K562 (cell line): ENCODE measurements at regions not wholly inside any gene's neighbourhood (a gene's known extent, or its start where the extent isn't known, plus 50 kb on each side); places are given as distances from the start of the nearest gene placed in this dataset.

Experiments used
- ATAC-seq: fragments of 200-7000 bp; cut with Tn5 transposase; 3 replicates; pipeline ENCODE4 v1.9.1; 2020; ENCODE audit warnings: moderate library complexity
- BruUV-seq: library from RNA; stranded (reverse); fragments of 400-500 nt; replicated peaks from 2 replicates; lab custom pipeline; 2021; lab: Mats Ljungman, UMichigan
- CTCF ChIA-PET: fragments of 300-600 bp; formaldehyde crosslinking; extraction: SDS; loops from one replicate; lab custom pipeline; 2021; ENCODE audit warnings: low intra/inter-chr PET ratio; lab: Yijun Ruan, JAX
- POLR2A ChIA-PET: fragments of 300-600, 350-650 bp; sonication (Branson Sonifier 250); formaldehyde crosslinking; extraction: SDS; loops from one replicate; lab custom pipeline; 2021; ENCODE audit warnings: antibody characterized with exemption, inconsistent platforms; lab: Yijun Ruan, JAX
- DNase-seq, 4 experiments: peaks; one replicate each; pipeline versions ENCODE4 v3.0.0 to v3.0.0-alpha.2; 2011 to 2018; ENCODE audit warnings: low spot score in 3 of 4, mixed read lengths in 3 of 4; ENCODE audit errors: extremely low read depth in 1 of 4
- FAIRE-seq: peaks from 2 replicates; lab custom pipeline; 2011; peaks lifted over from hg19 to GRCh38; lab: Jason Lieb, UNC
- H2AFZ ChIP-seq: 2 replicates; pipeline ENCODE4 v1.6.0; 2011; ENCODE audit warnings: low read depth, low read length, control low read depth, inconsistent platforms
- H3K27ac ChIP-seq: fragments of 200-600 bp; 3 replicates; pipeline ENCODE4 v1.8.0; 2011; ENCODE audit warnings: low read depth, mild to moderate bottlenecking, control low read depth, inconsistent platforms, low read length, moderate library complexity, mixed read lengths; ENCODE audit errors: extremely low read depth
- H3K27me3 ChIP-seq, 2 experiments: fragments of 300-600 bp in 1 of 2; 2 replicates in 1 of 2; 3 replicates in 1 of 2; pipeline versions ENCODE4 v1.6.0 to v1.8.0; 2011; ENCODE audit warnings: inconsistent platforms in 2 of 2, low read length in 2 of 2, mild to moderate bottlenecking in 1 of 2, mixed read lengths in 1 of 2, moderate library complexity in 1 of 2; ENCODE audit not compliant: control insufficient read depth in 2 of 2, insufficient read depth in 2 of 2
- H3K36me3 ChIP-seq: fragments of 300-600 bp; 3 replicates; pipeline ENCODE4 v1.8.0; 2011; ENCODE audit warnings: mild to moderate bottlenecking, low read length, inconsistent platforms; ENCODE audit not compliant: control insufficient read depth, insufficient read depth
- H3K4me1 ChIP-seq, 2 experiments: fragments of 200-600 bp in 1 of 2; replicated peaks in 1 of 2; 2 replicates in 1 of 2; 3 replicates in 1 of 2; pipeline versions ENCODE4 v1.5.1 to v1.8.0; 2011; ENCODE audit warnings: inconsistent platforms in 2 of 2, low read length in 2 of 2, mild to moderate bottlenecking in 1 of 2, mixed read lengths in 1 of 2, moderate library complexity in 1 of 2; ENCODE audit not compliant: control insufficient read depth in 2 of 2, insufficient read depth in 2 of 2
- H3K4me2 ChIP-seq: 2 replicates; pipeline ENCODE4 v1.6.1; 2011; ENCODE audit warnings: low read length, control low read depth, inconsistent platforms, mixed read lengths; ENCODE audit not compliant: insufficient read depth
- H3K4me3 ChIP-seq: fragments of 200-600 bp; sonication (generic), shearing (Covaris generic); 2 replicates; pipeline ENCODE4 v1.5.1; 2016; ENCODE audit warnings: control low read depth, inconsistent platforms
- H3K79me2 ChIP-seq: fragments of 200-600 bp; 3 replicates; pipeline ENCODE4 v1.8.0; 2011; ENCODE audit warnings: low read length, inconsistent platforms; ENCODE audit not compliant: control insufficient read depth, insufficient read depth
- H3K9ac ChIP-seq, 2 experiments: 2 replicates each; pipeline versions ENCODE4 v1.6.0 to v1.6.1; 2011; ENCODE audit warnings: low read depth in 2 of 2, low read length in 2 of 2, control low read depth in 1 of 2, inconsistent platforms in 1 of 2, mild to moderate bottlenecking in 1 of 2, mixed read lengths in 1 of 2; ENCODE audit not compliant: insufficient read depth in 1 of 2
- H3K9me1 ChIP-seq: one replicate; pipeline ENCODE4 v1.6.0; 2011; ENCODE audit warnings: inconsistent platforms, mild to moderate bottlenecking, low read length, moderate library complexity; ENCODE audit not compliant: control insufficient read depth, insufficient read depth
- H3K9me3 ChIP-seq: replicated peaks from 2 replicates; pipeline ENCODE4 v1.5.1; 2011; ENCODE audit warnings: low read depth, low read length, inconsistent platforms; ENCODE audit not compliant: control insufficient read depth, insufficient read depth
- H4K20me1 ChIP-seq: replicated peaks from 2 replicates; pipeline ENCODE4 v1.6.1; 2011; ENCODE audit warnings: low read length, inconsistent platforms, mixed read lengths; ENCODE audit not compliant: control insufficient read depth, insufficient read depth
- SETDB1 ChIP-seq: IDR thresholded peaks from one replicate; pipeline ENCODE4 v1.6.1; 2012; ENCODE audit warnings: low read length, control low read depth, inconsistent platforms
- ZBTB43 ChIP-seq: sonication (generic); formaldehyde crosslinking; IDR thresholded peaks from 2 replicates; pipeline ENCODE4 v1.8.0; 2023; ENCODE audit warnings: mild to moderate bottlenecking, missing genetic modification reagents
- ZNF24 ChIP-seq: fragments of 450-650 bp; IDR thresholded peaks from 2 replicates; pipeline ENCODE4 v1.6.1; 2016
- WGBS: fragments of 100-300 bp; shearing (Covaris generic); methylation state at CpG from one replicate; pipeline ENCODE4 v1.1.6; 2016; ENCODE audit warnings: low coverage, mixed read lengths; ENCODE audit not compliant: insufficient coverage; ENCODE audit errors: missing lambda C conversion rate; 5-methylcytosine and 5-hydroxymethylcytosine counted together
- in situ Hi-C: fragments of 300-500 bp; cut with MboI; formaldehyde crosslinking; loops from 4 replicates; pipeline ENCODE4 v1.15.0; 2018; ENCODE audit warnings: inconsistent platforms, mixed read lengths
- intact Hi-C: fragments of 100-400 bp; cut with micrococcal nuclease; formaldehyde crosslinking; loops from 2 replicates; pipeline ENCODE4 v1.14.2; 2022
- TF ChIP-seq, protein P1 (sequence below), 3 experiments: fragments of 200-800 bp in 1 of 3; sonication (Bioruptor generic) in 1 of 3; sonication (generic) in 1 of 3; formaldehyde crosslinking in 1 of 3; IDR thresholded peaks; 2 replicates each; pipeline versions ENCODE4 v1.6.1 to v1.8.0; 2016 to 2022; ENCODE audit warnings: mild to moderate bottlenecking in 2 of 3, missing compliant biosample characterization in 2 of 3, missing genetic modification characterization in 2 of 3, missing genetic modification reagents in 1 of 3
- TF ChIP-seq, protein P2 (sequence below): IDR thresholded peaks from 2 replicates; pipeline ENCODE4 v1.6.1; 2011; ENCODE audit warnings: borderline replicate concordance, low read depth, mild to moderate bottlenecking, moderate library complexity, low read length; ENCODE audit not compliant: insufficient read depth, poor library complexity, severe bottlenecking

- TF ChIP-seq, protein P1, sequence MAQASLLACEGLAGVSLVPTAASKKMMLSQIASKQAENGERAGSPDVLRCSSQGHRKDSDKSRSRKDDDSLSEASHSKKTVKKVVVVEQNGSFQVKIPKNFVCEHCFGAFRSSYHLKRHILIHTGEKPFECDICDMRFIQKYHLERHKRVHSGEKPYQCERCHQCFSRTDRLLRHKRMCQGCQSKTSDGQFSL (CRISPR knock-in tag; IDR thresholded peaks at IDR 0.05): no peak
- TF ChIP-seq, protein P1 (tag; IDR thresholded peaks at IDR 0.05): no peak
- no peak for TF ChIP-seq ZNF24
- H4K20me1 ChIP-seq: no peaks in the 10 kb centered on the region
- ChIA-PET POLR2A (no interaction called here), CTCF (no interaction called here)
- in situ Hi-C loops (no loop called here), intact Hi-C loops (no loop called here)
- no peaks in the 10 kb centered on the region for H3K27me3 ChIP-seq
- no peak for FAIRE-seq
- no peak overlapping the region for H3K27ac ChIP-seq
- H3K4me1 ChIP-seq: no peaks in the 10 kb centered on the region
- H3K9me1 ChIP-seq: no peaks in the 10 kb centered on the region
- no peak overlapping the region for H3K4me2 ChIP-seq
- no peak overlapping the region for H3K9ac ChIP-seq
- no peak overlapping the region for H3K4me3 ChIP-seq
- 0 out of 2 replicates have a peak, but pooled peaks cover 2% of the 10 kb centered on the region for H3K9me3 ChIP-seq
- H2AFZ ChIP-seq: no peak overlapping the region
- BruUV-seq: no TSS peak
- no peaks in the 10 kb centered on the region for H3K36me3 ChIP-seq
- 3% methylated on average over 2 of the region's 2 CpGs for WGBS
- no peaks in the 10 kb centered on the region for H3K79me2 ChIP-seq
- DNase-seq: no peak
- no peak for ATAC-seq
Observed at GRCh38 chr6:55101157-55101556, 73.2 kb upstream of the HCRTR2 start.

DNA sequence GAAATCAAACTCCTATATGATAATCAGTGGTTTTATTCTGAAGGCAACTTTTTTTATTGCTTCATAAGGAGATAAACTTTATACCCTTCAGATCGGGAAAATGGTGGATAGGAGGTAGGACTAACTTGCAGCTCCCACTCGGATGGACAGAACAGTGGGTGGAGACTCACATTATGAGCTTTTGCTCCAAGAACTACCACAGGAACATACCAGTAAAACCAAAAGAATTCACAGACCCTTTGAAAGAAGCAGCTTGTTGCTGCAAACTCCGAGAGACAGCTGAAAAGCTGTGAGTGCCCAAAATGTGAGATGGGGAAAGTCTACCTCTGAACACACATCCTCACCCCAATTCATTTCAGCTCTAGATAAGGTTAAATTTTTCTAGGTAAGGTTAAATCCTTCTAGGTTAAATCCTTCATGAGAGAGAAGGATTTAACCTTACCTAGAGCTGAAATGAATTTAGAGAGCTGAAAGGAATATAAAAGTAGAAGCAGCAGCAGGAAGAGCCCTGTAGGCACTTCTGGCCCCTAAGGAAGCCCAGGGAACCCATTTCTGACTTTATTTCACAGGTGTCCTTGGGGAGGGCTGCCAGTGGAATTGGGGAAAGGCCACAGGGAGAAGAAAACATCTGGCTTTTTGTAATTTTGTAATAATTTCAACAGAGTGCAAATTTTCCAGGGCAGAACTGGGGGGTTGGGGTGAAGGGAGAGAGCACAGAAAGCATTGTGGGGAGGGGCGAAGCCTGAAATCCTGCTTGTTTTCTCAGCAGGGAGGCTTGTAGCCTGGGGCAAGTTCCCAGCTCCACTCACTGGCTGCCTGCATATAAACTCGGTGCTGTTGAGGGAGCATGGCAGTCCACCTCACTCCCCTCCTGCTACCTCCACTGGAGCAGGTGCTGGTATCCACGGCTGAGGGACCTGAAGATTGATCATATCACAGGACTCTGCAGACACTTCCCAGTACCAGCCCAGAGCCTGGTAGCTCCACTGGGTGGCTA, 65.9 kb upstream of the HCRTR2 start:
- Histone ChIP-seq H3K27ac (no peak overlapping the region), H3K79me2 (no peaks in the 10 kb centered on the region), H3K4me3 (no peak overlapping the region), H3K9me1 (no peaks in the 10 kb centered on the region), H4K20me1 (no peaks in the 10 kb centered on the region), H3K4me2 (no peak overlapping the region), H3K9ac (no peak overlapping the region), H3K4me1 (no peaks in the 10 kb centered on the region), H3K9me3 (no peaks in the 10 kb centered on the region), H3K36me3 (no peaks in the 10 kb centered on the region), H2AFZ (no peak overlapping the region), H3K27me3 (no peaks in the 10 kb centered on the region)
- WGBS: 0% methylated on average over 6 of the region's 6 CpGs
- CTCF ChIA-PET: no interaction called here
- no peak for FAIRE-seq
- no peak for DNase-seq
- intact Hi-C loops: no loop called here
- BruUV-seq: no TSS peak
- in situ Hi-C loops: no loop called here
- POLR2A ChIA-PET: no interaction called here
- no peak for ATAC-seq
- TF ChIP-seq ZBTB43 (no peak), SETDB1 (no peak)
- TF ChIP-seq, protein P2, sequence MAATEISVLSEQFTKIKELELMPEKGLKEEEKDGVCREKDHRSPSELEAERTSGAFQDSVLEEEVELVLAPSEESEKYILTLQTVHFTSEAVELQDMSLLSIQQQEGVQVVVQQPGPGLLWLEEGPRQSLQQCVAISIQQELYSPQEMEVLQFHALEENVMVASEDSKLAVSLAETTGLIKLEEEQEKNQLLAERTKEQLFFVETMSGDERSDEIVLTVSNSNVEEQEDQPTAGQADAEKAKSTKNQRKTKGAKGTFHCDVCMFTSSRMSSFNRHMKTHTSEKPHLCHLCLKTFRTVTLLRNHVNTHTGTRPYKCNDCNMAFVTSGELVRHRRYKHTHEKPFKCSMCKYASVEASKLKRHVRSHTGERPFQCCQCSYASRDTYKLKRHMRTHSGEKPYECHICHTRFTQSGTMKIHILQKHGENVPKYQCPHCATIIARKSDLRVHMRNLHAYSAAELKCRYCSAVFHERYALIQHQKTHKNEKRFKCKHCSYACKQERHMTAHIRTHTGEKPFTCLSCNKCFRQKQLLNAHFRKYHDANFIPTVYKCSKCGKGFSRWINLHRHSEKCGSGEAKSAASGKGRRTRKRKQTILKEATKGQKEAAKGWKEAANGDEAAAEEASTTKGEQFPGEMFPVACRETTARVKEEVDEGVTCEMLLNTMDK: no peak
